Endothelial cell of umbilical vein (primary cell): ENCODE measurements at regions not wholly inside any gene's neighbourhood (a gene's known extent, or its start where the extent isn't known, plus 50 kb on each side); places are given as distances from the start of the nearest gene placed in this dataset.

ENCODE experiments used
- BruUV-seq: library from RNA; stranded (reverse); fragments of 400-500 nt; replicated peaks from 2 replicates; lab custom pipeline; 2021; lab: Mats Ljungman, UMichigan
- CTCF ChIA-PET: fragments of 300-600, 350-600 bp; sonication (Branson Sonifier 250); formaldehyde crosslinking; loops from one replicate; lab custom pipeline; 2021; ENCODE audit warnings: antibody characterized with exemption, inconsistent platforms; lab: Charles Lee
- POLR2A ChIA-PET: fragments of 300-600, 350-600 bp; sonication (Branson Sonifier 250); formaldehyde crosslinking; loops from one replicate; lab custom pipeline; 2021; ENCODE audit warnings: antibody characterized with exemption, inconsistent platforms; lab: Charles Lee
- DNase-seq: peaks from one replicate; pipeline ENCODE4 v3.0.0-alpha.2; 2011; ENCODE audit warnings: low read depth, low spot score
- FAIRE-seq: peaks from 2 replicates; lab custom pipeline; 2011; peaks lifted over from hg19 to GRCh38; lab: Jason Lieb, UNC
- H2AFZ ChIP-seq: 2 replicates; pipeline ENCODE4 v1.6.0; 2012; ENCODE audit warnings: low read depth, low read length, control low read depth, inconsistent platforms
- H3K27ac ChIP-seq: 2 replicates; pipeline ENCODE4 v1.5.1; 2011; ENCODE audit warnings: low read depth, mild to moderate bottlenecking, control low read depth, low read length, moderate library complexity; ENCODE audit not compliant: insufficient read depth
- H3K27me3 ChIP-seq, 2 experiments: 2 replicates each; pipeline versions ENCODE4 v1.6.0 to v1.6.1; 2011; ENCODE audit warnings: low read length in 2 of 2, mixed read lengths in 1 of 2; ENCODE audit not compliant: control insufficient read depth in 2 of 2, insufficient read depth in 2 of 2
- H3K36me3 ChIP-seq, 2 experiments: 2 replicates in 1 of 2; 3 replicates in 1 of 2; pipeline ENCODE4 v1.5.1; 2011; ENCODE audit warnings: low read length in 2 of 2, mild to moderate bottlenecking in 1 of 2, moderate library complexity in 1 of 2; ENCODE audit not compliant: control insufficient read depth in 2 of 2, insufficient read depth in 2 of 2; ENCODE audit errors: extremely low read depth in 1 of 2
- H3K4me1 ChIP-seq: 3 replicates; pipeline ENCODE4 v1.5.1; 2011; ENCODE audit warnings: mild to moderate bottlenecking, low read length; ENCODE audit not compliant: control insufficient read depth, insufficient read depth; ENCODE audit errors: extremely low read depth
- H3K4me2 ChIP-seq: 2 replicates; pipeline ENCODE4 v1.6.1; 2011; ENCODE audit warnings: low read length, control low read depth, mixed read lengths; ENCODE audit not compliant: insufficient read depth
- H3K4me3 ChIP-seq, 3 experiments: fragments of 200-600 bp in 1 of 3; sonication (generic), shearing (Covaris generic) in 1 of 3; replicated peaks in 1 of 3; 2 replicates each; pipeline ENCODE4 v1.5.1; 2011 to 2016; ENCODE audit warnings: control low read depth in 3 of 3, low read length in 3 of 3, mild to moderate bottlenecking in 2 of 3, inconsistent platforms in 1 of 3, low read depth in 1 of 3, moderate library complexity in 1 of 3; ENCODE audit not compliant: insufficient read depth in 1 of 3
- H3K79me2 ChIP-seq: 2 replicates; pipeline ENCODE4 v1.6.0; 2012; ENCODE audit warnings: low read length, inconsistent platforms; ENCODE audit not compliant: control insufficient read depth, insufficient read depth
- H3K9ac ChIP-seq: replicated peaks from 2 replicates; pipeline ENCODE3; 2011; ENCODE audit warnings: low read length, control low read depth; ENCODE audit not compliant: insufficient read depth; ENCODE audit errors: extremely low read depth
- H3K9me1 ChIP-seq: replicated peaks from 3 replicates; pipeline ENCODE4 v1.6.0; 2011; ENCODE audit warnings: mild to moderate bottlenecking, low read length; ENCODE audit not compliant: control insufficient read depth, insufficient read depth; ENCODE audit errors: extremely low read depth
- H3K9me3 ChIP-seq: replicated peaks from 2 replicates; pipeline ENCODE4 v1.5.1; 2012; ENCODE audit warnings: low read length, inconsistent platforms; ENCODE audit not compliant: control insufficient read depth, insufficient read depth
- H4K20me1 ChIP-seq: replicated peaks from 2 replicates; pipeline ENCODE3; 2011; ENCODE audit warnings: mild to moderate bottlenecking, low read length; ENCODE audit not compliant: control insufficient read depth, insufficient read depth; ENCODE audit errors: extremely low read depth
- EZH2 ChIP-seq: IDR thresholded peaks from 2 replicates; pipeline ENCODE4 v1.6.1; 2012; ENCODE audit warnings: borderline replicate concordance, low read depth, mild to moderate bottlenecking, moderate library complexity, low read length, inconsistent platforms; ENCODE audit not compliant: severe bottlenecking
- FOS ChIP-seq: IDR thresholded peaks from 2 replicates; pipeline ENCODE4 v1.6.1; 2011; ENCODE audit warnings: mild to moderate bottlenecking, low read length, moderate library complexity, borderline replicate concordance; ENCODE audit not compliant: insufficient read depth
- GATA2 ChIP-seq: IDR thresholded peaks from 2 replicates; pipeline ENCODE4 v1.7.0; 2011; ENCODE audit warnings: low read depth, mild to moderate bottlenecking, moderate library complexity, mixed read lengths, low read length; ENCODE audit not compliant: insufficient read length, insufficient read depth
- MYC ChIP-seq: IDR thresholded peaks from one replicate; pipeline ENCODE4 v1.6.1; 2011; ENCODE audit warnings: mild to moderate bottlenecking, low read depth, low read length
- POLR2AphosphoS5 ChIP-seq: IDR thresholded peaks from 2 replicates; pipeline ENCODE4 v1.6.1; 2012; ENCODE audit warnings: low read depth, mild to moderate bottlenecking, control low read depth, low read length, moderate library complexity; ENCODE audit not compliant: insufficient read depth
- dilution Hi-C: fragments of 300-500 bp; cut with MboI; formaldehyde crosslinking; loops from one replicate; pipeline ENCODE4 v1.15.0; 2019; ENCODE audit warnings: low sequenced_read_pairs; ENCODE audit not compliant: extremely low pct_ligation_motif_present
- intact Hi-C: fragments of 100-400 bp; cut with micrococcal nuclease; formaldehyde crosslinking; loops from one replicate; pipeline ENCODE4 v1.10.0; 2022
- TF ChIP-seq, protein P1 (sequence below): IDR thresholded peaks from 2 replicates; pipeline ENCODE4 v1.6.1; 2011; ENCODE audit not compliant: insufficient read depth, insufficient read length
- TF ChIP-seq, protein P2 (sequence below), 2 donors: IDR thresholded peaks; 1 replicate in 1 of 2; 2 replicates in 1 of 2; pipeline ENCODE4 v1.5.1; 2011; ENCODE audit warnings: low read length in 2 of 2, mild to moderate bottlenecking in 2 of 2, moderate library complexity in 2 of 2, control low read depth in 1 of 2, inconsistent platforms in 1 of 2, low read depth in 1 of 2; ENCODE audit not compliant: insufficient read depth in 1 of 2; ENCODE audit errors: extremely low read depth in 1 of 2

DNA sequence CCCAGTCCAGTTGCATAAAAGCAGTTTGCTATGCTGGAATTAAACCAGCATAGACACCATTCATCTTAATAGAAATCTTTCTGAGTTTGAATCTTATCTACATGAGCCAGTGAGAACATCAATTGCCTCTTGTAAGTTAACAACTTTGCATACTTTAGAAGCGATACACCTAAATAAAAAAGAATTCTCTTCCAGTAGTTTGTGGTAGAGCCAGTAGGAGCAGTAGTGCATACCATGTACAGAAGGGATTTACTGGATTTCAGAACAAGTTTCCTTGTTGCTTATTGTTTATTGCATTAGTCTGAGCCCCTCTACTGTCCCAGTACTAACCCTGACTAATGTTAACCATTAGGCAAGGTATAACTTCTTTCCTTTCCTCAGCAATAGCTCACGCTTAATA lies 313.1 kb downstream of the TGFB2 start:
- intact Hi-C loops (no loop called here), dilution Hi-C loops (no loop called here)
- no TSS peak for BruUV-seq
- H3K27me3 ChIP-seq = no peaks in the 10 kb centered on the region
- peaks cover 26% of the 10 kb centered on the region for H3K4me1 ChIP-seq
- no peak for DNase-seq
- no peak overlapping the region for H3K27ac ChIP-seq
- no peak for FAIRE-seq
- ChIA-PET POLR2A (no interaction called here), CTCF (no interaction called here)
- H3K4me2 ChIP-seq = no peak overlapping the region
- no peaks in the 10 kb centered on the region for H3K36me3 ChIP-seq
- no peaks in the 10 kb centered on the region for H4K20me1 ChIP-seq
- TF ChIP-seq, protein P1, sequence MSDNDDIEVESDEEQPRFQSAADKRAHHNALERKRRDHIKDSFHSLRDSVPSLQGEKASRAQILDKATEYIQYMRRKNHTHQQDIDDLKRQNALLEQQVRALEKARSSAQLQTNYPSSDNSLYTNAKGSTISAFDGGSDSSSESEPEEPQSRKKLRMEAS = no peak
- no peak for TF ChIP-seq FOS
- TF ChIP-seq, protein P2, sequence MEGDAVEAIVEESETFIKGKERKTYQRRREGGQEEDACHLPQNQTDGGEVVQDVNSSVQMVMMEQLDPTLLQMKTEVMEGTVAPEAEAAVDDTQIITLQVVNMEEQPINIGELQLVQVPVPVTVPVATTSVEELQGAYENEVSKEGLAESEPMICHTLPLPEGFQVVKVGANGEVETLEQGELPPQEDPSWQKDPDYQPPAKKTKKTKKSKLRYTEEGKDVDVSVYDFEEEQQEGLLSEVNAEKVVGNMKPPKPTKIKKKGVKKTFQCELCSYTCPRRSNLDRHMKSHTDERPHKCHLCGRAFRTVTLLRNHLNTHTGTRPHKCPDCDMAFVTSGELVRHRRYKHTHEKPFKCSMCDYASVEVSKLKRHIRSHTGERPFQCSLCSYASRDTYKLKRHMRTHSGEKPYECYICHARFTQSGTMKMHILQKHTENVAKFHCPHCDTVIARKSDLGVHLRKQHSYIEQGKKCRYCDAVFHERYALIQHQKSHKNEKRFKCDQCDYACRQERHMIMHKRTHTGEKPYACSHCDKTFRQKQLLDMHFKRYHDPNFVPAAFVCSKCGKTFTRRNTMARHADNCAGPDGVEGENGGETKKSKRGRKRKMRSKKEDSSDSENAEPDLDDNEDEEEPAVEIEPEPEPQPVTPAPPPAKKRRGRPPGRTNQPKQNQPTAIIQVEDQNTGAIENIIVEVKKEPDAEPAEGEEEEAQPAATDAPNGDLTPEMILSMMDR (IDR thresholded peaks at IDR 0.05; ENCODE audit: extremely low read depth in 1 of 2, insufficient read depth in 1 of 2, low read depth in 1 of 2, low read length in 2 of 2) = no peak
- TF ChIP-seq EZH2 = no peak
- TF ChIP-seq POLR2AphosphoS5 = no peak
- TF ChIP-seq MYC = no peak
- no peak for TF ChIP-seq GATA2
- H3K4me3 ChIP-seq = no peak overlapping the region
- H2AFZ ChIP-seq = no peak overlapping the region
- H3K9me1 ChIP-seq = no peaks in the 10 kb centered on the region
- H3K9me3 ChIP-seq = no peaks in the 10 kb centered on the region
- no peaks in the 10 kb centered on the region for H3K79me2 ChIP-seq
- H3K9ac ChIP-seq = no peak overlapping the region
